HG02763 (cell line): ENCODE measurements at regions not wholly inside any gene's neighbourhood (a gene's known extent, or its start where the extent isn't known, plus 50 kb on each side); places are given as distances from the start of the nearest gene placed in this dataset.
"Not testable (repeated sequence)": the region's sequence is repeated elsewhere in the genome, so short reads cannot be mapped to it uniquely, and the experiment has no call there.

ENCODE experiments used
- ATAC-seq: cut with Tn5 transposase; IDR thresholded peaks from one replicate; pipeline ENCODE4 v1.9.1; 2021; ENCODE audit warnings: mild to moderate bottlenecking, moderate library complexity; ENCODE audit not compliant: unreplicated experiment

DNA sequence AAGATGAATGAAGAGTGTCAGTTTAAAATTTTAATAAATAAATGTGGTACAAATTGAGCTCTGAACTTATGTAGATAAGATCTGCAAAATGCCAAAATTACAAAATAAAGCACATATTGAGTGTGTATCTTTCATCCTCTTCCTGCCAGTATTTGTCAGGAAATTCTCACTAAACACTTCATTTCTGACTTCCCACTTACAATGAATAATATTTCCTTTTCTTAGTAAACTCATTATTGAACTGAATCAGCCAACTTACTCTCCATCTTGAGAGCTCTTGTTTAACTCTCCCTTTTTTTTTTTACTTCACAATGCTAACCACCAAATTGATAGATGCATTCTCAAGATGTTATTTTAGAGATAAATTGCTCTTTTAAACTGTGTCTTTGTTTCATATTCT is 1230.2 kb downstream of the JRKL start:
- no peak for ATAC-seq

DNA sequence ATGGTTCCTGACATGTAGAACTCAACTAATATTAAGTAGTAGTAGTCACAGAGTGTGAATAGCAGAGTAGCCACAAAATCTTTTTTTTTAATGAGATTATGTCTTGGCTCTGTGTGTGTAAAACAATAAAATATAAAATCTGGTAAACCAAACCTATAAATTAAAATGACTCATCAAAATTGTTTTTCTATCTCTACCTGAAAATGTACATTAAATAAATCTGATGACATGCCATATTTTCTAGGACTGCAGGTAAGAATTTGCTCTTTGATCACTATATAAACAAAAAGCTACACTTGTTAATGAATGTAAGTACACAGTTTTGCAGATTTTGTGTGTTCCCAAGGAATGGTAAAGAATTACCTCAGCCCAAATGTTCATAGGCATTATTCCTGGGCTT is 1231.5 kb downstream of the JRKL start:
- no peak for ATAC-seq

DNA sequence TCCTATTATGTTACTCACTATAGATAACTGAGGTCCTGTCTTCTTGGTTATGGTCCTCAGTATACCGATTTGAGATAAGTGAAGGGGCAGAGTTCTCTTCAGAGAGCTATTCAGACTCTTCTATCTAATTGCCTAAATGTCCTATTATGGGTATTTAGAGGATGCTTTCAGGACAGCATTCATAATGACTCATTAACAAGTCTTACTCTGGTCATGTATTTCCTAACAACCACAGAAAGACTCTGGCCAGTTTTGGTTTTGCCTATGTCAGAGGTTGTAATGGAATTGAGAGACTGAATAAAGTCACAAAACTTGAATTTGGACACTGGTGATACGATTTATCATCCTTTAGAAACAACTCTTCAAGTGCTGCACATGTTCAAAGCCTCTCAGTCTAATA is 1233.0 kb downstream of the JRKL start:
- ATAC-seq: no peak

DNA sequence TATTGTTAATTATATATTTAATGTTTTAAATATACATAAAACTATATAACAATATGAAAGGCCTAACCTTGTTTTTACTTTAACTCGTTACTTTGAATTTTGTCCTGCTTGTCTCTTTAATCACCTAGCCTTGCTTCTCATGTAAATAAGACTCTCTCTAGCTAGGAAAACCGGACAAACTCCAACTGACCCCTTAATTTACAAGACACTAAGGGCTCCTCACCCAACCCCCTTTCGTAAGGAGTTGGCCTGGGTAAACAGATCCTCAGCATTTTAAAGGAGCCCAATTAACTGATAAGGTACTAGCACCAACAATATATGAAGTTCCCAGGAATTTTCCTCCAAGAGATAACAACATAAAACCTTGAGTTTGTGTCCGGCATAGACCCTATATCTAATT is 1246.9 kb downstream of the JRKL start:
- not testable (repeated sequence) for ATAC-seq

DNA sequence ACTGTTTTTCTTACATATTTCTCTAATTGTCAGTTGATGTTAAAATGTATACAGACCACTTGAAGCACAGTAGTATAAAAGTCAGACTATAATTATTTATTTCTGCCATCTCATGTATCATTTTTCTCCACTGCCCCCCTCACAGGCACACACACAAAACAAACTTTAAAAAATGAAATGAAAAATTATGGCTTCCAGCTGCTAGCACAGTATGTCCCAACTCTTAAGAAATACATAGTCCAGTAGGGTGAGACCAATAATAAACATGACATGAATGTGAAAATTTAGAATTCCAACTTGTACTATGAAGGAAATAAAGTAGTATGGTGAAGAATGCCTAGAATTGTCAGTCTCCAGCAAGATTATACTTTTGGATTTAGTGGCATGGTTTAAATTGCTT is 1247.9 kb downstream of the JRKL start:
- ATAC-seq: no peak

DNA sequence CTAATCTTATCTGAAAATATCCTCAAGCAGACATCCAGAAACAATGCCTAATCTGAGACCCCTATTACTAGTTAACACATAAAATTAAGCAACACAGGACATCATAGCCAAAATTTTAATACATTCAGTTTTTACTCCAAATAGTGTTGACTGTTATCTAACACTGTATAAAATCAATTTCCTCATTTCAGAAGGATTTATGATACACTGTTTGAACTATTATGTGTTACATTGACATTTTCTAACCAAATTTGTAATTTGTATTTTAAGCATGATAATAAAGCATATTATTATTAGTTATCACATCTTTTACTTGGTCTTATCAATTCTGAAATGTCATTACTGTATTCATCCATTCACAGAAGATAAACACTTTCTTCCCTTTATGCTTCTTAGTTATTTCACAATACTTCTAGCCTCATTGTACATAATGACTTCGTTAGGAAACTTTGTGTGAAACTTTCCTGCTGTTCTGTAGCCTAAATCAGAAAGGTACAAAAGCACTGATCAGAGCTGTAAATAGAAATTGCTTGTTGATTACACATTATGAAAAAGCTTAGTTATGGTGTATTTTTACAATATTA is 1248.9 kb downstream of the JRKL start:
- ATAC-seq: no peak

DNA sequence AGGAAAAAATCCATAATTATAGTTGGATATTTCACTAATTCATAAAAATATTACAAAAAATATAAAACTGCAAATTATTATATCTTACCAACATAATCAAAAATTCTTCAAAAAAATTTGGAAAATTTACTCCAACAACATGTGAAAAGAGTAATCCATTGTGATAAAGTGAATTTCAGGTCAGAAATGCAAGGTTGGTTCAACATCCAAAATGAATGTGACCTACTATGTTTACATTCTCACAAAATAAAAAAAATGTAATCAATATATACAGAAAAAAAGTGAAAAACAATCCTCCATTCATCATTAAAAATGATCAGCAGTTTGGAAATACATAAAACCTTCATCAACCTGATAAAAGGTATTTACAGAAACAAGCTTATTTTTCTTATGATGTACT is 1252.2 kb downstream of the JRKL start:
- no peak for ATAC-seq

DNA sequence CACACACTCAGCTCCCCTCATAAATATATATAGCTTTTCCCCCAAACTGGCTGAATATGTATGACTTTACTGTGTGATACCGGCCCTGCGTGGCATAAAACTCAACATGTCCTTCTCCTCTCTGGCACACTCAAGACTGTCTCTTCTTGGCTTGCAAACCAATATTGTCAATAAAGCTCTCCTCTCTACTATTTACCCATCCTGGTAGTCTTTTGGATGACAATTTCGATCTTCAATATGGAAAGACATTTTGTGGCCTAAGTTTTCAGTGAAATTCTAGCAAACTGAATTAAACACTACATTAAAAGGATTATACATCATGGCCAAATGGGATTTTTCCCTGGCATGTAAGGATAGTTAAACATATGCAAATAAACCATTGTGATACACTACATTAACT is 1255.9 kb downstream of the JRKL start:
- no peak for ATAC-seq

DNA sequence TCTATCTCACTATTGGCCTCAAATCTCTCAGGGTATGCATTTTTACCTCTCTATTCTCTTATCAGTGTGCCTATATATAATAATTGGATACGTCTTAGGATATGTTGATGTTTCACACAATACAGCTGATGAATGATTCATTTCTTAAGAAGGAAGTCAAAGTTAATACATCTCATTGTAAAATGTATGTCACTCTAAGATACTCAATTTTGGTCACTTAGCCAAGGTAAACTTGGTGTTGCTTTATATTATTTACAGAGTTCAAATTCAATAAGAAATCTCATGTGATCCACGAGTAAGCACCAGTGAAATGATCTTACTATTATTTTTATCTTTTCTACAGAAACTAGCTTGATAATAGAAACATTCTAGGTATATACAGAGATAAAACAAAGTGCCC is 1266.5 kb downstream of the JRKL start:
- no peak for ATAC-seq

DNA sequence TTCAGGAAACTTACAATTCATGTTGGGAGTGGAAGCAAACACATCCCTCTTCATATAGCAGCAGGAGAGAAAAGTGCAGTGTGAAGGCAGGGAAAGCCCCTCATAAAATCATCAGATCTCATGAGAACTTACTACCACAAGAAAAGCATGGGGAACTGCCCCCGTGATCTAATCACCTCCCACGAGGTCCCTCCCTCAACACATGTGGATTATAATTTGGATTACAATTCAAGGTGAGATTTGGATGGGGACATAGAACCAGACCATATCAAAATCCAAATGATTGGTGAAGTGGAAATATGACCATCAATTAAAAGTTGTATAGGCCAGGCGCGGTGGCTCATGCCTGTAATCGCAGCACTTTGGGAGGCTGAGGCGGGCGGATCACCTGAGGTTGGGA is 1268.0 kb downstream of the JRKL start:
- no peak for ATAC-seq

DNA sequence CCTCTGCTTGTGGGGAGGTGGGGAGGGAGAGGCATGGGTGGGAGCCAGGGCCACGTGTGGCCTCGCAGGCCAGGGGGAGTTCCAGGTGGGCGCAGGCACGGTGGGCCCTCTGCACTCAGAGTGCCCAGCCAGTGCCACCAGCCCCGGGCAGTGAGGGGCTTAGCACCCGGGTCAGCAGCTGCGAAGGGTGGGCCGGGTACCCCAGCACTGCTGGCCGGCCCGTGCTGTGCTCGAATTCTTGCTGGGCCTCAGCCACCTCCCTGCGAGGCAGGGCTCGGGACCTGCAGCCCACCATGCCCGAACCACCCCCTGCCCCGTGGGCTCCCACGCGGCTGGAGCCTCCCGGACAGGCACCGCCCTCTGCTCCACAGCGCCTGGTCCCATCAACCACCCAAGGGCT is 1277.2 kb downstream of the JRKL start:
- ATAC-seq: no peak

DNA sequence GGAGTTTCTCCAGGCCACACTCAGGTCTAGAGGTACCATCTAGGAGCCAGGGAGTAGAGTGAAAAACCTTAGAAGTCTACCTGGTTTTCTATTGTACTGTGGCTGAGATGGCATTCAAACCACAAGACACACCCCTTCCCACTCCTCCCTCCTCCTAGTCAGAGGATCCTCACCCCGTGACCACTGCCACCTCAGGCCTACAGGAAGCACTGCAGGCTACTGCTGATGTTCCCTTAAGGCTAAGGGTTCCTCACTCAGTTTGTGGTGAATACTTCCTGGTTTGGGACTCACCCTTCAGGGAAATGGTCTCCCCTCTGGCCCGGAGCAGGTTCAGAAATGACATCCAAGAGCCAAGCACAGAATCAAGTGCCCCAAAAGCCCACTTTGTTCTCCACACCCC is 1293.9 kb downstream of the JRKL start:
- no peak for ATAC-seq

DNA sequence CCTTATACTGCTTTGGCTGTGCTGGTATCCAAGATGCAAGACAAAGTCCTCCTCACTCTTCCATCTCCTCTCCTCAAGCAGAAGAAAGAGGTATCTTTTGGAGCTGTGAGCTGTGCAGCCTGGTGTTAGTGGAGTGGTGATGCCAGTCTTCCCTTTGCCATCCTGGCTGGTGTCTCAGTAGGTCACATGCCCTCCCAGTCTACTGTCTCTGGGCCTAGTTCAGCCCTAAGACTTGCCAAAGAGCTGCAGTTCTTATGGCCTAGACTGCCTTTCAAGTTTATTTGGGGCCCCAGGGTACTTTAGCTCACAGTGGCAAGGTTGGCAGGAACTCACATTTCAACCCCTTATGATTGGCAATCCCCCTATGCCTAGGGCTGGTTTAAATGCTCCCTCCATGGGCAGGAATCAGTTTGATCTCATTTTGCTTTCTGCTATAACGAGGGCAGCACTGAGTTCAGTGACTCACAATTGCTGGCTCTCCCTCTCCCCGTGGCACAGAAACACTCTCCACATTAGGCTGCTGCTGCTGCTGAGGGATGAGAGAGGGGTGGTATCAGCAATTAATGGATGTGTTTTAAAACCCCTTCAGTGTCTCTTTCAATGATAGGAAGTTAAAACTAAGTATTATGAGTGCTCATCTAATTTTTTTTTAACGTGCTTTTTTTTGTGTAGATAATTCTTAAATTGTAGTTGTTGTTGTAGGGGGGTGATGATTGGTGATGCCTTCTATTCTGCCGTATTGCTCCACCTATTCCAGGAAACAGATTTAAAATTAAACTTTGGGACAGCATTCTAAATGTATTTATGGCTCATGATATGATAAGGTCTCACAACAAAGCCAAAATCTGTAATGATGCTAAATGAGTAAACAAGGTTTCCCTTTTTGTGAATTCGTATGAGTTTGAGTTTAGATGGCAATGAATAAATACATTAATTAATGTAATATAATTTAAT is 1295.0 kb downstream of the JRKL start:
- ATAC-seq: no peak

DNA sequence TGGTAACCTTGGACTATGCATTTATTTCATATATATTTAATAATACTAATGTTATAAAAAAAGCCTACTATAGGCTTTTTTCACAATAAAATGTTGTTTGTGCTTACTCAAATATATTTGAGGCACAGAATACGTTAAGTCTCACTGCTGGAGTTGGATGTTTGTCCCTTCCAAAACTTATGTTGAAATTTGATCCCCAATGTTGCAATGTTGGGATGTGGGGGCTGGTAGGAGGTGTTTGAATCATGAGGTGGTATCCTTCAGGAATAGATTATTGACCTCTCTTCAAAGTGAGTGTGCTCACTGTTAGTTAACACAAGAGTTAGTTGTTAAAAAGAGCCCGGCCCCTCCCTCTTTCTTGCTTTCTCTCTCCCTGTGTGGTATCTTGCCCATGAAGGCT is 1295.9 kb downstream of the JRKL start:
- ATAC-seq: no peak

DNA sequence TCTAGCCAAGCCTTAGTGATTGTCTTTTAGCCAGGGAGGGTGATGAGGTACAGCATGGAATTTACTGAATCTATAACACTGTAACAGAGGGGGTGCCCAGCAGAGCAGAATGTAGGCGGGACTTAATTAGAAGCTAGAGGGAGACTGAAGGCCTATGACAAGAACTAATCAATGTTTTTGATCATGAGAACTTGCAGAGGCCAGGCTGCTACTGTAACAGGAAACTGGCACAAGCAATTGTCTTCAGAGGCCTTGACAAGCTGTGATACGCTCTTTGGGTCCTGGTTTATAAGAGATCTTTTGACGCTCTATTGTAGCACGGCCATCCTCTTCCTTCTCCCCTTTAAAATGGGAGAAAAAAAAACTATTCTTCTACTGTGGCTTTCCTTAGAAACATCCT is 1297.3 kb downstream of the JRKL start:
- no peak for ATAC-seq

DNA sequence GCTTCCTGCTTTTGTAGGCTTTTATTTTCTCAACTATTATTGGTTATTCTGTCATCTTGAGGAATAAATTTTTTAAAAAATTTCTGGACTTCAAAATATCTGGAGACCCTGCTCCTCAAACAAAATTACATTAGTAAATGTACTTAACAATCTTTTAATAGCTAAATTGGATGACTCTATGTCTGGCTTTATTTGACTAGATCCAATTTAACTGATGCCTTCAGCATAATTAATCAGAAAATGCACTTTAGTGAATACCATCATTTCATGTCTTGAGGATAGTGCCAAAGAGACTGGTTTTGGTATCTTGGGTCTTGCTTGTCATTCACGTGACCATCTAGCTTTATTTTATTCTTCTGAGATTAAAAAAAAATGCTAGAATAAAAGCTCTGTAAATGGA is 1301.2 kb downstream of the JRKL start:
- no peak for ATAC-seq

DNA sequence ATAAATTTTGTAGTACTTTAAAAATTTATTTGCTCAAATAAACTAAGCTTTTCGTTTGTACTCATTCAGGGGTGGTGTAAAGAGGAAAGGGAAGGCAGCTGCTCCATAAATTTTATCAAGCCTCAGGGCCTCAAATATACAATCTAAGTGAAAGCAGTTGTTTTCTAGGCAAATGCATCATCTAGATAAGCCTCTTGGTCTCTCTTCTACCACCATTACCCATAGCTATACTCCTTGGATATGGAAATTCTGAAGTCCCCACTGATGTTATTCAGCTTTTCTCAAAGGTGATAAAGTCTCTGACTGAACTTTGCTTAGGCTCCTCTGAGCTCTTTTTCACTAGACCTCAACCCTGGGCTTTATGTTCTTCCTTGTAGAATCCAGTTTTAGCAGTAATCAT is 1313.1 kb downstream of the JRKL start:
- no peak for ATAC-seq

DNA sequence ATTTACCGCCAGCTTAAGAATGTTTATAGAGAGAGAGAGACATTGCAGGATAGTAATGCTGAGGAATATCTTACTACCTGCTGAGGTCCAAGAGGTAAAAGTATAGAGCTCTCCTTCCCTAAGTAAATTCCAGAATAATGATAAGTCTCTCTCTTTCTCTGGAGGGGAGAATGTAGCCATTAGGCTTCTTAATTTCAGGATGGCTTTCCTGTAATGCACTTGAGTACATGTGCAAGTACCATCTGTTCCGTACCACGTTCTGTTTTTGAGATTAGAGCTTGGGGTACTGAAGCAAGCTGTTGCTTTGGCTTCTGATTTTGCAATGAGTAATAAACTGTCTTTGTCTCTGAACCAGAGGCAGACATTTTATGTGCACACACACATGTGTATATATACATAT is 1314.0 kb downstream of the JRKL start:
- ATAC-seq: no peak

DNA sequence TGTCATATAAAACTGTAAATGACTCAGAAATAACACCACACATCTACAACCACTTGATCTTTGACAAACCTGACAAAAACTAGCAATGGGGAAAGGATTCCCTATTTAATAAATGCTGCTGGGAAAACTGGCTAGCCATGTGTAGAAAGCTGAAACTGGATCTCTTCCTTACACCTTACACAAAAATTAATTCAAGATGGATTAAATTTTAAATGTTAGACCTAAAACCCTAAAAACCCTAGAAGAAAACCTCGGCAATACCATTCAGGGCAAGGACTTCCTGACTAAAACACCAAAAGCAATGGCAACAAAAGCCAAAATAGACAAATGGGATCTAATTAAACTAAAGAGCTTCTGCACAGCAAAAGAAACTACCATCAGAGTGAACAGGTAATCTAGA is 1315.3 kb upstream of the CNTN5 start:
- ATAC-seq: not testable (repeated sequence)

DNA sequence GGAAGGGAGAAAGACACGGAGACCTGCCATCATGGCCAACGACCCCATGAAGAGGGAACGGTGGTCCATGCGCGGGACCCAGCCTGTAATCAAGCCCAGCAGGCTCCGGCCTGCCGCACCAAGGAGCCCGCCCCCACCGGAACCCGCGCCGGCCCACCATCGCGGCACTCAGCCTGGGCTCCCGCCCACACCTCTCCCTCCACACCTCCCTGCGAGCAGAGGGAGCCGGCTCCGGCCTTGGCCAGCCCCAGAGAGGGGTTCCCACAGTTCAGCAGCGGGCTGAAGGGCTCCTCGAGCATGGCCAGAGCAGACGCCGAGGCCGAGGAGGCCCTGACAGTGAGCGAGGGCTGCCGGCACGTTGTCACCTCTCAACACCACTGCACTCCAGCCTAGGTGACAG is 1302.8 kb upstream of the CNTN5 start:
- ATAC-seq: no peak

DNA sequence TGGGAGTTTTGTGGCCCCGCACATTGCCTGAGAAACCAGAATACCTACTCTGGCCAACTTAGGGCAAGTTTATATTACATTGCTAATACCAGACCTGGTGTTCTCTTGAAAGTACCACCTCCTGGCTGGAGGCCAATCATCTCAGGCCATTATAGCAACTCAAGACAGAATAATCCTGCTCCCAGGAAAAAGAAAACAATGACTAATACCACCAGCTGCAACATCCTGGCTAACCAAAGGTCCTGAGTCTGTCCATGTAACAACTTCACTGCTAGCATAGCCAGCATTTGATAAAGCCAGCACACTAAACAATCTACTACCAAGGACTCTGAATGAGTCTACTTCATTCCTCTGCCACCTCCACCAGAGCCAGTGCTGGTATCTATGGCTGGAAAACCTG is 1298.7 kb upstream of the CNTN5 start:
- no peak for ATAC-seq

DNA sequence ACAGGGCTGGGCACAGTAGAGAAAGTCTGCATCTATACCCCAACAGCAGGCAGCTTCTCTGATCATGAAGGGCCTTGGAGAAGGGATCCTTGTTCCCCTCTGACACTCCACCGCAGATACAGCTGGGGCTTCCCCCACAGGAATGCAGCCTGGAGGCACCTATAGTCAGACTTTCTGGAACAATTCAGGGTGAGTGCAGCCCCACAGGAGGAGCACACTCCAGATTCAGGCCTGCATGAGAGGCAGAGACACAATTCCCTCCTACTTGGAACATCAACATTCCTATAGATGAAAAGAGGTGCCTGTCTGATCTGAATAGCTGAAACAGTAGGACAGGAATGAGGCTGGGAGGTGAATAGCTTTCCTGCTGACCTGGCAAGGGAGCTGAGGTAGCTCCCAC is 1298.0 kb upstream of the CNTN5 start:
- no peak for ATAC-seq
